GM12878 (cell line): ENCODE measurements at regions not wholly inside any gene's neighbourhood (a gene's known extent, or its start where the extent isn't known, plus 50 kb on each side); places are given as distances from the start of the nearest gene placed in this dataset.

Experiments
- CTCF ChIP-seq, 3 experiments: IDR thresholded peaks in 2 of 3; conservative IDR thresholded peaks in 1 of 3; 2 replicates each; pipeline ENCODE4 v1.5.1; 2011; ENCODE audit warnings: low read depth in 3 of 3, low read length in 3 of 3, mild to moderate bottlenecking in 3 of 3, control low read depth in 2 of 3, moderate library complexity in 2 of 3, inconsistent platforms in 1 of 3, mixed read lengths in 1 of 3; ENCODE audit not compliant: control insufficient read depth in 2 of 3, insufficient read depth in 1 of 3; ENCODE audit errors: extremely low read depth in 1 of 3
- POLR2A ChIP-seq: IDR thresholded peaks from 2 replicates; pipeline ENCODE4 v1.6.1; 2011; ENCODE audit warnings: low read depth, mild to moderate bottlenecking, low read length
- RB1 ChIP-seq: fragments of 450-650 bp; formaldehyde crosslinking; IDR thresholded peaks from 2 replicates; pipeline ENCODE4 v1.6.1; 2017; ENCODE audit warnings: mild to moderate bottlenecking, borderline replicate concordance
- SPI1 ChIP-seq: IDR thresholded peaks from 2 replicates; pipeline ENCODE4 v1.6.1; 2011; ENCODE audit warnings: low read depth, mild to moderate bottlenecking, low read length, moderate library complexity, borderline replicate concordance; ENCODE audit not compliant: insufficient read depth
- SRF ChIP-seq, 2 experiments: IDR thresholded peaks; 2 replicates each; pipeline ENCODE4 v1.6.1; 2011; ENCODE audit warnings: low read depth in 2 of 2, low read length in 2 of 2, mild to moderate bottlenecking in 1 of 2, moderate library complexity in 1 of 2
- STAT3 ChIP-seq: IDR thresholded peaks from 2 replicates; pipeline ENCODE4 v1.6.1; 2011; ENCODE audit warnings: low read depth, low read length, improper control_type of control experiment
- SUZ12 ChIP-seq: fragments of 200-600 bp; sonication (generic); IDR thresholded peaks from one replicate; pipeline ENCODE4 v1.6.1; 2018; ENCODE audit warnings: antibody characterized with exemption, mild to moderate bottlenecking; ENCODE audit not compliant: unreplicated experiment
- TBL1XR1 ChIP-seq: IDR thresholded peaks from 2 replicates; pipeline ENCODE4 v1.6.1; 2012; ENCODE audit warnings: low read depth, low read length, improper control_type of control experiment
- USF2 ChIP-seq: IDR thresholded peaks from 2 replicates; pipeline ENCODE4 v1.6.1; 2011; ENCODE audit warnings: low read depth, low read length, improper control_type of control experiment, borderline replicate concordance
- ZNF24 ChIP-seq: fragments of 450-650 bp; IDR thresholded peaks from 2 replicates; pipeline ENCODE4 v1.6.1; 2017; ENCODE audit warnings: antibody characterized with exemption, mild to moderate bottlenecking
- ZNF274 ChIP-seq: IDR thresholded peaks from one replicate; pipeline ENCODE4 v1.8.0; 2011; ENCODE audit not compliant: insufficient read length, insufficient read depth

- TF ChIP-seq ZNF274: no peak
- TF ChIP-seq SRF (IDR thresholded peaks at IDR 0.05; ENCODE audit: low read depth in 2 of 2, low read length in 2 of 2): no peak
- no peak for TF ChIP-seq CTCF (IDR thresholded peaks at IDR 0.05 in 2 of 3, conservative IDR thresholded peaks at IDR 0.05 in 1 of 3; ENCODE audit: control insufficient read depth in 2 of 3, extremely low read depth in 1 of 3, insufficient read depth in 1 of 3, low read depth in 3 of 3, low read length in 3 of 3)
- TF ChIP-seq RB1: no peak
- no peak for TF ChIP-seq SUZ12
- TF ChIP-seq STAT3: no peak
- TF ChIP-seq POLR2A: no peak
- TF ChIP-seq ZNF24: no peak
- TF ChIP-seq SPI1: no peak
- no peak for TF ChIP-seq USF2
- TF ChIP-seq TBL1XR1: no peak
These were observed 240.4 kb downstream of the KLF6 start for GRCh38 chr10:3544561-3544960.
